ENCODE measurements at regions not wholly inside any gene's neighbourhood (a gene's known extent, or its start where the extent isn't known, plus 50 kb on each side); places are given as distances from the start of the nearest gene placed in this dataset.
"Not testable (repeated sequence)": the region's sequence is repeated elsewhere in the genome, so short reads cannot be mapped to it uniquely, and the experiment has no call there.

DNA sequence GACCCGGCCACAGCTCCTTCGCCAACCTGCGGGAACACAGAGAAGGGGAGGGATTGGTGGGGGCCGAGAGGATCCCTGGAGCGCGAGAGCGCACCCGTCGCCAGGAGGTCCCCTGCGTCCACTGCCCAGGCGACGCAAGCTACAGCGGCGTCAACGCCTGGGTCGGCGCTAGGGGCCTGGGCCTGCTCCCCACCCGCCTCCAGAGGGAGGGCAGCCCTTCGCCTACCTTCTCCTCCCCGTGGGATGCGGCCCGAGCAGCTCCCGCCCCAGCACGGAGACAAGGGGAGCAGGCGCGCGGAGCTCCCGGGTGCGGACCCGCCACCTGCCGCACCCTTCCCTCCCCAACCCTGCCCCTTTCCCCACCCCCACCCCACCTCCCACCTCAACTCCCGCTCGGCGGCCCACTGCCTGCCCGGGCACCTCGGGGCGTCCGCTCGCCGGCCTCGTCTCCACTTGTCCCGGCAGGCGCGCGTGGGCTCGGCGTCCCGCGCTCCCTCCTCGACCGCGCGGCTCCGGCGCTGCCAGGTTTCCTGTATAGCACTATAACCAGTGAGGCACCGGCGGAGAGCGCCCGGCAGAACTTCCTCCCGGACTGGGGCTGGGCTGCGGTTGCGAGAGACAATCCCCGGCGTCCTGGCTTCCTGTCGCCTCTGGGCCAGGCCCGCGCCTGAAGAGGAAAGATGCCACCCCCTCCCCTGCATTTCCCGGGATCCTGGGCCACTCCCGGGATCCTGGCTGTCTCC lies 119.1 kb upstream of the SMURF2 start:
- ChIA-PET CTCF (no interaction called here), POLR2A (no interaction called here)

GRCh38 chr17:64780096-64781013 lies 118.2 kb upstream of the SMURF2 start:
- ChIA-PET POLR2A (no interaction called here), CTCF (no interaction called here)
- no peak for DNase-seq (ENCODE audit: extremely low spot score)

More for the DNA sequence above, 119.1 kb upstream of the SMURF2 start:
- DNase-seq (ENCODE audit: extremely low spot score) = no peak
- TF ChIP-seq ELF4 (IDR thresholded peaks at IDR 0.05) = no peak
- TF ChIP-seq, protein P1, sequence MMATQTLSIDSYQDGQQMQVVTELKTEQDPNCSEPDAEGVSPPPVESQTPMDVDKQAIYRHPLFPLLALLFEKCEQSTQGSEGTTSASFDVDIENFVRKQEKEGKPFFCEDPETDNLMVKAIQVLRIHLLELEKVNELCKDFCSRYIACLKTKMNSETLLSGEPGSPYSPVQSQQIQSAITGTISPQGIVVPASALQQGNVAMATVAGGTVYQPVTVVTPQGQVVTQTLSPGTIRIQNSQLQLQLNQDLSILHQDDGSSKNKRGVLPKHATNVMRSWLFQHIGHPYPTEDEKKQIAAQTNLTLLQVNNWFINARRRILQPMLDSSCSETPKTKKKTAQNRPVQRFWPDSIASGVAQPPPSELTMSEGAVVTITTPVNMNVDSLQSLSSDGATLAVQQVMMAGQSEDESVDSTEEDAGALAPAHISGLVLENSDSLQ (IDR thresholded peaks at IDR 0.05) = no peak
- TF ChIP-seq SP1 (IDR thresholded peaks at IDR 0.05) = no peak
- TF ChIP-seq HDGF (IDR thresholded peaks at IDR 0.05; ENCODE audit: borderline replicate concordance) = no peak

GRCh38 chr17:64779376-64780095 lies 117.4 kb upstream of the SMURF2 start:
- CTCF ChIA-PET = no interaction called here
- TF ChIP-seq BHLHE40 (IDR thresholded peaks at IDR 0.05; ENCODE audit: borderline replicate concordance) = no peak
- TF ChIP-seq ARNT (IDR thresholded peaks at IDR 0.05) = no peak
- no peak for TF ChIP-seq SP1 (IDR thresholded peaks at IDR 0.05)
- TF ChIP-seq CTBP1 (IDR thresholded peaks at IDR 0.05; ENCODE audit: borderline replicate concordance) = no peak
- no peak for TF ChIP-seq L3MBTL2 (conservative IDR thresholded peaks at IDR 0.05)
- TF ChIP-seq NFRKB (IDR thresholded peaks at IDR 0.05) = no peak
- POLR2A ChIA-PET = no interaction called here
- DNase-seq (ENCODE audit: extremely low spot score) = no peak

More at GRCh38 chr17:64780096-64781013, 118.2 kb upstream of the SMURF2 start:
- no peak for TF ChIP-seq SP1 (IDR thresholded peaks at IDR 0.05)
- TF ChIP-seq ARNT (IDR thresholded peaks at IDR 0.05) = no peak
- no peak for TF ChIP-seq HDGF (IDR thresholded peaks at IDR 0.05; ENCODE audit: borderline replicate concordance)
- no peak for TF ChIP-seq SUZ12 (IDR thresholded peaks at IDR 0.05)
- no peak for TF ChIP-seq BHLHE40 (IDR thresholded peaks at IDR 0.05; ENCODE audit: borderline replicate concordance)
- no peak for TF ChIP-seq CTBP1 (IDR thresholded peaks at IDR 0.05; ENCODE audit: borderline replicate concordance)
- TF ChIP-seq ZNF384 (IDR thresholded peaks at IDR 0.05) = no peak

DNA sequence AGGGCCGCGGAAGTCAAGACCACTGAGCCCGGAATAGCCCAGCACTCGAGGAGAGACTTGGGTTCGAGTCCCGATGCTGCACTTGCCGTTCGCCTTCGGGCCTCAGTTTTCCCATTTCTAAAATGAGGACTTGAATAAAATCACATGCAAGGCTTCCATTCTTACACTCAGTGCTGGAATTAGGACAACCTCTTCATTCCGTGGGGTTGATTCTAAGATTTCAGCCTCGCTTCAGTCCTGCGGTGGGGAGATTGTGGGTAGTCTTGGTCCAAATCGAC lies 116.9 kb upstream of the SMURF2 start:
- CTCF ChIA-PET; DNase-seq (ENCODE audit: extremely low spot score); POLR2A ChIA-PET: not testable (repeated sequence)

- CTCF ChIA-PET = interaction anchor here (0.6 to 1.4 kb wide), 4 partner anchors 9 to 1108 kb away, joined by 3 to 5 read pairs (median 4); no protein-coding TSS in a partner anchor
- no peak for TF ChIP-seq ELF4 (IDR thresholded peaks at IDR 0.05)
- POLR2A ChIA-PET = no interaction called here
- DNase-seq (ENCODE audit: extremely low spot score) = no peak
These were observed 116.4 kb upstream of the SMURF2 start for GRCh38 chr17:64778240-64779097.

DNA sequence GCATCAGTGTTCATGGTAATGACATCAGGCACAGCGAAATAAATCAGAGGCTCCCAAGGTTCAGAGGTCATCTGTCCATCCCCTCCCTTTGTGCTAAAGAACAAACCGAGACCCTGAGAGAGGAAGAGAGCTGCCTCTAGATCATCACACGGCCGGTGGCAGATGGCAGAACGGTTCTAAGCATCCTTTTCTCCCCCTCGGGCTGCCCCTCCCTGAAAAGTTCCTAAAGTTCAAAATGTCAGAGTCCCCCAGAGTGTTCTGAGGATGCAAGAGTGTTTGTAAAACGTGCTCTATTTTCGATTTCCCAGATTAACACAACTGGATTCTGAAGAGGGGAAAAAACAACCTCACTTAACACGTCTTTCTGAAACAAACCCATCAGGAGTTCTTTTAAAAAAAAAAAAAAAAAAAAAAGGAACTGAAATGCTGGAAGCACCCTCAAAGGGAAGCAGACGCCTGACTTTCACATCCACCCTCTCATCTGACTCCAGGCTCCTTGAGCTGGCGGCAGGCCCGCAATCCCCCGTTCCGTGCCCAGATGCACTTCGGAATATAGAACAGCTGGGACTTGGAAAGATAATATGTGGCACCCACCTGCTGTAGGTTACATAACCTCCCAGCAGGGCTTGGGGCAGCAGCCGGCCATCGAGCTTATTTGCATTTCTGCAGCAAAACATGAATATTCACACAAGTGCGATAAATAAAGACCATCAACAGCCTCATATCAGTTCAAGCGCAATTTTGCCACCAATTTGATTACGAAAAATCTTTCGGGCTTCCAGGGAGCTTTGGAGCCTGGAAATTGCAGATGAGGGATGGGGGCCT lies 115.5 kb upstream of the SMURF2 start:
- POLR2A ChIA-PET = no interaction called here
- TF ChIP-seq, protein P1 (IDR thresholded peaks at IDR 0.05) = no peak
- TF ChIP-seq HDGF (IDR thresholded peaks at IDR 0.05; ENCODE audit: borderline replicate concordance) (no peak), L3MBTL2 (conservative IDR thresholded peaks at IDR 0.05) (no peak), SP1 (IDR thresholded peaks at IDR 0.05) (no peak), ZNF384 (IDR thresholded peaks at IDR 0.05) (no peak), FOXK2 (IDR thresholded peaks at IDR 0.05) (no peak), BHLHE40 (IDR thresholded peaks at IDR 0.05; ENCODE audit: borderline replicate concordance) (no peak), FOXA1 (IDR thresholded peaks at IDR 0.05) (no peak), NFRKB (IDR thresholded peaks at IDR 0.05) (no peak), ELF4 (IDR thresholded peaks at IDR 0.05) (no peak), SUZ12 (IDR thresholded peaks at IDR 0.05) (no peak), TARDBP (IDR thresholded peaks at IDR 0.05) (no peak), ARNT (IDR thresholded peaks at IDR 0.05) (no peak), CTBP1 (IDR thresholded peaks at IDR 0.05; ENCODE audit: borderline replicate concordance) (no peak), LEF1 (IDR thresholded peaks at IDR 0.05; ENCODE audit: borderline replicate concordance) (no peak), FOXM1 (IDR thresholded peaks at IDR 0.05; ENCODE audit: borderline replicate concordance) (no peak)
- CTCF ChIA-PET = interaction anchor here (0.5 to 1.4 kb wide), 10 partner anchors 10 to 1108 kb away, joined by 3 to 5 read pairs (median 4); no protein-coding TSS in a partner anchor
- DNase-seq (ENCODE audit: extremely low spot score) = no peak

DNA sequence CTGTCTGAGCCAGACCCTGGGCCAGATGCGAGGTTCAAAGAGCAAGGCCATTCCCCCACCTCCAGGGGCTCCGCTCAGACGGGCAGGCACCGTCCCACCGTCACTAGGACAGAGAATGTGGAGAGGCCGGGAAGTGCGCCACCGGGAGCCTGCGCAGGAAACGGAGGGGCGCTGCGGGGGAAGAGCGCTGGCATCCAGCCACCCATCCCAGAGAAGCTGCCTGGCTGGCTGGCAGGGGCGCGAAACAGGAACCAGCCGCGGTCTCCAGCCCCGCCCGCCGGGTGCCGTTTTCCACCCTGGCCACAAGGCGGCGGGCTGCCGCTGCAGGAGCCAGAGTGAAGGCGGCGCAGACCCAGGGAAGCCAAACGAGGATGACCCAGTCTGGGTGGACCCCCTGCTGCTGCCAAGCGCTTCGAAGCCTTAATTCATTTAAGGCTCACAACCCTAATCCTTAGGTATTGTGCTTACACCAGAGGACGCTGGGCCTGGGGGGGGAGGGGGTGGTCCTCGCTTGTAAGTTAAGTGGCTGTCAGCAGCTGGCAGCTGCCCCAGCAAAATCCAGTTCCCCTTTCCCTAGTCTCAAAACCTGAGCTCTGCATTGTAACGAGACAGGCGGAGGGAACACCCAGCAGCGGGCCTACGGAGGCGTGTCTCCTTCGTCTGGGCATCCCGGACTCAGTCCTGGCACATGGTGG lies 114.8 kb upstream of the SMURF2 start:
- DNase-seq (ENCODE audit: extremely low spot score) = peak; percentile 81
- CTCF ChIA-PET = interaction anchor here (0.6 to 1.5 kb wide), 7 partner anchors 9 to 358 kb away, joined by 3 to 5 read pairs (median 4); no protein-coding TSS in a partner anchor
- POLR2A ChIA-PET = not testable (repeated sequence)
